ENCODE measurements at regions not wholly inside any gene's neighbourhood (a gene's known extent, or its start where the extent isn't known, plus 50 kb on each side); places are given as distances from the start of the nearest gene placed in this dataset.

DNA sequence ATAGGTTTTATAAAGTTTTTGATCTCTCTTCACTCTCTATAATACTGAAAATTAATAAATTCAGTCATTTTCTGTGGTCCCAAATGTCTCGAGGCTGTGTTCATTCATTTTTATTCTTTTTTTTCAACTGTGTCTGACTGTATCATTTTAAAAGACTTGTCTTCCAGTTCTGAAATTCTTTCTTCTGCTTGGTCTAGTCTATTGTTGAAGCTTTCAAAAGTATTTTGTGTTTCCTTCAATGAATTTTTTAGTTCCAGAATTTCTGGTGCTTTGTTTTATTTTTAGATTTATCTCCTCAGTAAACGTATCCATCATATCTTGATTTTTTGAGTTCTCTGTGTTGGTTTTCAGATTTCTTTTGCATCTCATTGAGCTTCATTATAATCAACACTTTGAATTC lies 161.0 kb upstream of the CHRM3 start:
- no peak for TF ChIP-seq CTCF (conservative IDR thresholded peaks at IDR 0.05; ENCODE audit: low read depth, low read length)
- DNase-seq (ENCODE audit: low read depth): no peak
- H3K4me3 ChIP-seq (ENCODE audit: low read depth, low read length): no peak overlapping the region

- DNase-seq (ENCODE audit: low read depth): no peak
- H3K4me3 ChIP-seq (ENCODE audit: low read depth, low read length): no peak overlapping the region
- no peak for TF ChIP-seq CTCF (conservative IDR thresholded peaks at IDR 0.05; ENCODE audit: low read depth, low read length)
Measured at GRCh38 chr1:239224100-239224499, 162.3 kb upstream of the CHRM3 start.

DNA sequence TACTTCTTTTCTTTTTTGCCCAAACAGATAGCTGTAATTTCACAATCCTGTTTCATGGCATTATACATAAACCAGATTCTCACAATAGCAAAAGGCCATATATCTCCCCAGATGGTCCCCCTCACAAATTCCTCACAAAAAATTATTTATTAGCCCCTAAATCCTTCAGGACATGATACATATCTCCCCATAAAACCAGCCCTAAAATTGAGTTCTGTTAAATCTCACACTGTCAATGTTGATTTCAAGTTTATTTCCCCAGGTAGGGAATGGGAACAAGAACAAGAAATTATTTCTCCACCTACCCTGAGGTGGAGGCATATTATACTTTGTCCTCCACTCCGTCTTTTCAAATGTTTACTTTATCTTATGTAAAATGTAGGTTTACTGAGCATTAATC lies 163.4 kb upstream of the CHRM3 start:
- TF ChIP-seq CTCF (conservative IDR thresholded peaks at IDR 0.05; ENCODE audit: low read depth, low read length): no peak
- H3K4me3 ChIP-seq (ENCODE audit: low read depth, low read length): no peak overlapping the region
- DNase-seq (ENCODE audit: low read depth): no peak

GRCh38 chr1:239221656-239222055 lies 164.7 kb upstream of the CHRM3 start:
- TF ChIP-seq CTCF (conservative IDR thresholded peaks at IDR 0.05; ENCODE audit: low read depth, low read length): no peak
- DNase-seq (ENCODE audit: low read depth): no peak

GRCh38 chr1:239219679-239220078 lies 166.7 kb upstream of the CHRM3 start:
- H3K4me3 ChIP-seq (ENCODE audit: low read depth, low read length): no peak overlapping the region
- no peak for TF ChIP-seq CTCF (conservative IDR thresholded peaks at IDR 0.05; ENCODE audit: low read depth, low read length)
- DNase-seq (ENCODE audit: low read depth): no peak

More at GRCh38 chr1:239221656-239222055, 164.7 kb upstream of the CHRM3 start:
- H3K4me3 ChIP-seq (ENCODE audit: low read depth, low read length): no peak overlapping the region

GRCh38 chr1:239218301-239218700 lies 168.1 kb upstream of the CHRM3 start:
- DNase-seq (ENCODE audit: low read depth): no peak
- H3K4me3 ChIP-seq (ENCODE audit: low read depth, low read length): no peak overlapping the region
- no peak for TF ChIP-seq CTCF (conservative IDR thresholded peaks at IDR 0.05; ENCODE audit: low read depth, low read length)

- TF ChIP-seq CTCF (conservative IDR thresholded peaks at IDR 0.05; ENCODE audit: low read depth, low read length): no peak
- no peak overlapping the region for H3K4me3 ChIP-seq (ENCODE audit: low read depth, low read length)
- no peak for DNase-seq (ENCODE audit: low read depth)
Measured at GRCh38 chr1:239212811-239213220, 173.6 kb upstream of the CHRM3 start.

Measured in epithelial cell of proximal tubule (primary cell).